H1 (cell line): ENCODE measurements at regions not wholly inside any gene's neighbourhood (a gene's known extent, or its start where the extent isn't known, plus 50 kb on each side); places are given as distances from the start of the nearest gene placed in this dataset.

ENCODE experiments used
- CTCF ChIA-PET: fragments of 300-600 bp; sonication (Branson Sonifier 250); formaldehyde crosslinking; loops from one replicate; lab custom pipeline; 2021; ENCODE audit not compliant: partially characterized antibody; lab: Charles Lee
- POLR2A ChIA-PET: fragments of 300-600 bp; sonication (Branson Sonifier 250); formaldehyde crosslinking; loops from one replicate; lab custom pipeline; 2021; ENCODE audit warnings: inconsistent platforms; ENCODE audit not compliant: partially characterized antibody; lab: Charles Lee
- DNase-seq, 2 experiments: peaks; one replicate each; pipeline versions ENCODE4 v3.0.0 to v3.0.0-alpha.2; 2010 to 2022; ENCODE audit warnings: low spot score in 2 of 2, low read depth in 1 of 2, mixed read lengths in 1 of 2
- FAIRE-seq: peaks from 2 replicates; lab custom pipeline; 2011; peaks lifted over from hg19 to GRCh38; lab: Jason Lieb, UNC
- H2AFZ ChIP-seq: 2 replicates; pipeline ENCODE4 v1.8.1; 2012; ENCODE audit warnings: low read length, inconsistent platforms
- H2AK5ac ChIP-seq: 2 replicates; pipeline ENCODE4 v1.6.1; 2013; ENCODE audit warnings: low read depth, low read length
- H2BK120ac ChIP-seq: replicated peaks from 2 replicates; pipeline ENCODE3; 2013; ENCODE audit warnings: low read depth, low read length, inconsistent platforms
- H2BK12ac ChIP-seq: 2 replicates; pipeline ENCODE4 v1.6.1; 2013; ENCODE audit warnings: low read depth, low read length
- H2BK15ac ChIP-seq: 2 replicates; pipeline ENCODE4 v1.6.1; 2013; ENCODE audit warnings: low read length
- H2BK20ac ChIP-seq: 2 replicates; pipeline ENCODE4 v1.6.1; 2013; ENCODE audit warnings: low read length
- H2BK5ac ChIP-seq: 2 replicates; pipeline ENCODE4 v1.6.1; 2013; ENCODE audit warnings: low read depth, low read length
- H3K14ac ChIP-seq: 2 replicates; pipeline ENCODE4 v1.6.1; 2013; ENCODE audit warnings: inconsistent platforms; ENCODE audit not compliant: insufficient read length
- H3K18ac ChIP-seq: 2 replicates; pipeline ENCODE4 v1.6.1; 2013; ENCODE audit warnings: low read length; ENCODE audit errors: extremely low read depth
- H3K23ac ChIP-seq: 2 replicates; pipeline ENCODE4 v1.6.1; 2013; ENCODE audit warnings: inconsistent platforms; ENCODE audit not compliant: insufficient read length
- H3K23me2 ChIP-seq: 2 replicates; pipeline ENCODE4 v1.6.1; 2013; ENCODE audit warnings: low read depth, low read length
- H3K27ac ChIP-seq: 2 replicates; pipeline ENCODE4 v1.6.1; 2011; ENCODE audit warnings: low read depth, low read length, inconsistent platforms
- H3K27me3 ChIP-seq, 4 experiments: replicated peaks in 1 of 4; 1 replicate in 1 of 4; 2 replicates in 3 of 4; pipeline versions ENCODE4 v1.6.1 to v1.8.1; 2011 to 2013; ENCODE audit warnings: low read length in 3 of 4, mild to moderate bottlenecking in 3 of 4, inconsistent platforms in 2 of 4, mixed read lengths in 2 of 4, moderate library complexity in 1 of 4; ENCODE audit not compliant: control insufficient read depth in 3 of 4, insufficient read depth in 3 of 4; ENCODE audit errors: extremely low read depth in 1 of 4
- H3K36me3 ChIP-seq, 4 experiments: 2 replicates each; pipeline versions ENCODE4 v1.6.1 to v1.8.1; 2011 to 2013; ENCODE audit warnings: mild to moderate bottlenecking in 4 of 4, low read length in 3 of 4, moderate library complexity in 2 of 4, control low read depth in 1 of 4, inconsistent platforms in 1 of 4; ENCODE audit not compliant: insufficient read depth in 4 of 4, control insufficient read depth in 2 of 4
- H3K4ac ChIP-seq: replicated peaks from 2 replicates; pipeline ENCODE3; 2013; ENCODE audit warnings: low read length, low read depth, mixed read lengths, inconsistent platforms; ENCODE audit not compliant: insufficient read length
- H3K4me1 ChIP-seq, 4 experiments: replicated peaks in 1 of 4; 1 replicate in 1 of 4; 2 replicates in 3 of 4; pipeline versions ENCODE4 v1.6.1 to v1.8.1; 2011 to 2013; ENCODE audit warnings: low read length in 3 of 4, inconsistent platforms in 2 of 4, mixed read lengths in 1 of 4; ENCODE audit not compliant: insufficient read depth in 4 of 4, control insufficient read depth in 3 of 4
- H3K4me2 ChIP-seq, 2 experiments: 2 replicates each; pipeline versions ENCODE4 v1.6.1 to v1.8.1; 2011 to 2013; ENCODE audit warnings: low read depth in 2 of 2, low read length in 2 of 2, control low read depth in 1 of 2, inconsistent platforms in 1 of 2, mild to moderate bottlenecking in 1 of 2; ENCODE audit not compliant: insufficient read depth in 1 of 2
- H3K4me3 ChIP-seq, 4 experiments: fragments of 200-600, 300-600 bp in 1 of 4; sonication (generic), shearing (Covaris generic), sonication (Bioruptor Twin) in 1 of 4; 2 replicates each; pipeline versions ENCODE4 v1.5.1 to v1.8.1; 2011 to 2016; ENCODE audit warnings: low read length in 4 of 4, low read depth in 3 of 4, control low read depth in 2 of 4, inconsistent platforms in 2 of 4, mild to moderate bottlenecking in 2 of 4, mixed read lengths in 1 of 4, moderate library complexity in 1 of 4; ENCODE audit not compliant: insufficient read depth in 2 of 4; ENCODE audit errors: extremely low read depth in 1 of 4
- H3K56ac ChIP-seq: replicated peaks from 2 replicates; pipeline ENCODE3; 2013; ENCODE audit warnings: low read depth, mild to moderate bottlenecking, mixed read lengths, low read length, inconsistent platforms; ENCODE audit not compliant: insufficient read length
- H3K79me1 ChIP-seq: 2 replicates; pipeline ENCODE4 v1.6.1; 2013; ENCODE audit warnings: low read depth, low read length, control low read depth
- H3K79me2 ChIP-seq, 2 experiments: 2 replicates each; pipeline versions ENCODE4 v1.6.1 to v1.8.1; 2012 to 2013; ENCODE audit warnings: low read length in 2 of 2, mild to moderate bottlenecking in 2 of 2, inconsistent platforms in 1 of 2; ENCODE audit not compliant: insufficient read depth in 2 of 2, control insufficient read depth in 1 of 2
- H3K9ac ChIP-seq, 4 experiments: replicated peaks in 1 of 4; 1 replicate in 1 of 4; 2 replicates in 3 of 4; pipeline versions ENCODE4 v1.6.1 to v1.8.1; 2011 to 2013; ENCODE audit warnings: low read depth in 3 of 4, low read length in 3 of 4, control low read depth in 2 of 4, mild to moderate bottlenecking in 2 of 4, moderate library complexity in 2 of 4, inconsistent platforms in 1 of 4; ENCODE audit errors: extremely low read depth in 1 of 4
- H3K9me3 ChIP-seq, 2 experiments: 2 replicates each; pipeline versions ENCODE4 v1.6.1 to v1.8.1; 2012 to 2013; ENCODE audit warnings: mild to moderate bottlenecking in 2 of 2, moderate library complexity in 2 of 2, control low read depth in 1 of 2, inconsistent platforms in 1 of 2, low read depth in 1 of 2, low read length in 1 of 2, mixed read lengths in 1 of 2; ENCODE audit not compliant: insufficient read depth in 2 of 2
- H4K20me1 ChIP-seq, 2 experiments: replicated peaks in 1 of 2; 2 replicates each; pipeline versions ENCODE3 to v1.8.1; 2011 to 2013; ENCODE audit warnings: inconsistent platforms in 2 of 2, low read length in 2 of 2, mild to moderate bottlenecking in 1 of 2; ENCODE audit not compliant: insufficient read depth in 2 of 2, control insufficient read depth in 1 of 2
- H4K5ac ChIP-seq: 2 replicates; pipeline ENCODE4 v1.6.1; 2013; ENCODE audit warnings: low read length, low read depth, mixed read lengths, inconsistent platforms; ENCODE audit not compliant: insufficient read length
- H4K8ac ChIP-seq: 2 replicates; pipeline ENCODE4 v1.8.0; 2013; ENCODE audit warnings: mild to moderate bottlenecking, moderate library complexity, low read length, inconsistent platforms; ENCODE audit not compliant: insufficient read depth; ENCODE audit errors: extremely low read depth
- H4K91ac ChIP-seq: replicated peaks from 2 replicates; pipeline ENCODE3; 2013; ENCODE audit warnings: low read length, mixed read lengths, inconsistent platforms; ENCODE audit not compliant: insufficient read length
- BCL11A ChIP-seq, 2 experiments: IDR thresholded peaks; one replicate each; pipeline ENCODE4 v1.6.1; 2011; ENCODE audit warnings: low read depth in 2 of 2, low read length in 2 of 2, mild to moderate bottlenecking in 2 of 2
- CBX8 ChIP-seq: fragments of 300-800, 300-1000 bp; sonication (generic); IDR thresholded peaks from 2 replicates; pipeline ENCODE4 v1.7.1; 2016; ENCODE audit warnings: low read depth, low read length, borderline replicate concordance
- CHD1 ChIP-seq: IDR thresholded peaks from 2 replicates; pipeline ENCODE4 v1.6.1; 2012; ENCODE audit warnings: low read depth, low read length, improper control_type of control experiment
- EZH2 ChIP-seq: fragments of 200-600 bp; sonication (generic); IDR thresholded peaks from 2 replicates; pipeline ENCODE4 v1.7.1; 2012; ENCODE audit warnings: low read depth, mild to moderate bottlenecking, moderate library complexity, low read length, inconsistent platforms; ENCODE audit not compliant: severe bottlenecking
- HDAC6 ChIP-seq: IDR thresholded peaks from one replicate; pipeline ENCODE4 v1.7.1; 2012; ENCODE audit warnings: low read depth, mild to moderate bottlenecking, inconsistent platforms, low read length, moderate library complexity
- KDM5A ChIP-seq: fragments of 200-600 bp; IDR thresholded peaks from 2 replicates; pipeline ENCODE4 v1.7.1; 2012; ENCODE audit warnings: mild to moderate bottlenecking, low read length, inconsistent platforms, mixed read lengths
- POLR2A ChIP-seq, 2 experiments: IDR thresholded peaks; 1 replicate in 1 of 2; 2 replicates in 1 of 2; pipeline ENCODE4 v1.6.1; 2011; ENCODE audit warnings: low read depth in 2 of 2, low read length in 2 of 2, mild to moderate bottlenecking in 2 of 2; ENCODE audit errors: control extremely low read depth in 1 of 2
- POU5F1 ChIP-seq: IDR thresholded peaks from 2 replicates; pipeline ENCODE4 v1.6.1; 2011; ENCODE audit warnings: low read depth, mild to moderate bottlenecking, low read length, moderate library complexity
- RAD21 ChIP-seq, 2 experiments: IDR thresholded peaks in 1 of 2; conservative IDR thresholded peaks in 1 of 2; 2 replicates each; pipeline ENCODE4 v1.6.1; 2011; ENCODE audit warnings: low read depth in 2 of 2, low read length in 2 of 2, improper control_type of control experiment in 1 of 2, inconsistent platforms in 1 of 2, mild to moderate bottlenecking in 1 of 2, moderate library complexity in 1 of 2
- SIX5 ChIP-seq: IDR thresholded peaks from 2 replicates; pipeline ENCODE4 v1.6.1; 2011; ENCODE audit warnings: mild to moderate bottlenecking, low read depth, low read length
- SP1 ChIP-seq: IDR thresholded peaks from 2 replicates; pipeline ENCODE4 v1.6.1; 2011; ENCODE audit warnings: low read depth, low read length
- SP2 ChIP-seq: IDR thresholded peaks from 2 replicates; pipeline ENCODE4 v1.6.1; 2012; ENCODE audit warnings: mild to moderate bottlenecking, low read length, inconsistent platforms
- SP4 ChIP-seq: IDR thresholded peaks from 2 replicates; pipeline ENCODE4 v1.6.1; 2012; ENCODE audit warnings: low read length, inconsistent platforms
- SRF ChIP-seq: IDR thresholded peaks from 2 replicates; pipeline ENCODE4 v1.6.1; 2011; ENCODE audit warnings: mild to moderate bottlenecking, low read depth, low read length, moderate library complexity
- TAF1 ChIP-seq: IDR thresholded peaks from 2 replicates; pipeline ENCODE4 v1.6.1; 2011; ENCODE audit warnings: mild to moderate bottlenecking, low read depth, low read length
- TAF7 ChIP-seq: optimal IDR thresholded peaks from 2 replicates; pipeline ENCODE3; 2011; ENCODE audit warnings: low read depth, mild to moderate bottlenecking, inconsistent platforms, low read length, moderate library complexity, borderline replicate concordance
- WGBS, 2 experiments: shearing (Covaris generic) in 1 of 2; methylation state at CpG; one replicate each; pipeline versions ENCODE4 v1.1.6 to v1.1.7; 2013 to 2015; ENCODE audit warnings: low lambda C conversion rate in 2 of 2, mixed read lengths in 2 of 2, inconsistent platforms in 1 of 2, low coverage in 1 of 2, missing lambda C conversion rate in 1 of 2; ENCODE audit not compliant: insufficient replicate concordance in 2 of 2, insufficient coverage in 1 of 2, insufficient read length in 1 of 2; ENCODE audit errors: extremely low coverage in 1 of 2, missing lambda C conversion rate in 1 of 2; 5-methylcytosine and 5-hydroxymethylcytosine counted together
- TF ChIP-seq, protein P1 (sequence below): IDR thresholded peaks from 2 replicates; pipeline ENCODE4 v1.6.1; 2012; ENCODE audit warnings: inconsistent platforms

GRCh38 chr4:20020056-20020455, 231.6 kb upstream of the SLIT2 start:
- DNase-seq (no peak), FAIRE-seq (no peak)
- Histone ChIP-seq H4K91ac (no peak overlapping the region), H3K9me3 (peaks cover 3% of the 10 kb centered on the region in 2 experiments; a peak in 1 of 4 replicates), H4K5ac (no peak overlapping the region), H3K36me3 (no peaks in the 10 kb centered on the region; a peak in 1 of 8 replicates), H3K14ac (no peak overlapping the region), H2BK15ac (no peak overlapping the region), H2BK5ac (no peak overlapping the region), H2BK12ac (no peak overlapping the region), H3K23ac (no peak overlapping the region), H3K18ac (no peak overlapping the region), H2BK120ac (no peak overlapping the region), H2BK20ac (no peak overlapping the region), H4K20me1 (no peaks in the 10 kb centered on the region), H3K27me3 (no peaks in the 10 kb centered on the region), H3K4me1 (no peaks in the 10 kb centered on the region), H4K8ac (no peak overlapping the region), H2AK5ac (no peak overlapping the region; the same call in 1 of the 2 replicates), H3K79me1 (no peaks in the 10 kb centered on the region), H3K4ac (no peak overlapping the region), H2AFZ (no peak overlapping the region), H3K56ac (no peak overlapping the region), H3K4me3 (no peak overlapping the region), H3K79me2 (no peaks in the 10 kb centered on the region), H3K9ac (no peak overlapping the region), H3K27ac (no peak overlapping the region), H3K4me2 (no peak overlapping the region), H3K23me2 (no peaks in the 10 kb centered on the region)
- ChIA-PET CTCF (no interaction called here), POLR2A (no interaction called here)
- WGBS, 2 experiments = 96% methylated on average over 2 of the region's 2 CpGs; no CpG with 5 or more reads in 1 of the 2 experiments
- TF ChIP-seq EZH2 = no peak
- no peak for TF ChIP-seq KDM5A
- TF ChIP-seq POLR2A (IDR thresholded peaks at IDR 0.05; ENCODE audit: control extremely low read depth in 1 of 2, low read depth in 2 of 2, low read length in 2 of 2) = no peak
- TF ChIP-seq TAF7 = no peak
- no peak for TF ChIP-seq SP2
- no peak for TF ChIP-seq HDAC6
- no peak for TF ChIP-seq BCL11A (IDR thresholded peaks at IDR 0.05; ENCODE audit: low read depth in 2 of 2, low read length in 2 of 2)
- TF ChIP-seq TAF1 = no peak
- TF ChIP-seq POU5F1 = no peak
- TF ChIP-seq SP1 = no peak
- TF ChIP-seq SIX5 = no peak
- no peak for TF ChIP-seq SRF
- TF ChIP-seq, protein P1, sequence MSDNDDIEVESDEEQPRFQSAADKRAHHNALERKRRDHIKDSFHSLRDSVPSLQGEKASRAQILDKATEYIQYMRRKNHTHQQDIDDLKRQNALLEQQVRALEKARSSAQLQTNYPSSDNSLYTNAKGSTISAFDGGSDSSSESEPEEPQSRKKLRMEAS = no peak
- TF ChIP-seq CBX8 = no peak
- TF ChIP-seq SP4 = no peak
- no peak for TF ChIP-seq RAD21 (IDR thresholded peaks at IDR 0.05 in 1 of 2, conservative IDR thresholded peaks at IDR 0.05 in 1 of 2; ENCODE audit: low read depth in 2 of 2, low read length in 2 of 2)
- no peak for TF ChIP-seq CHD1
